ENCODE measurements at regions not wholly inside any gene's neighbourhood (a gene's known extent, or its start where the extent isn't known, plus 50 kb on each side); places are given as distances from the start of the nearest gene placed in this dataset.

DNA sequence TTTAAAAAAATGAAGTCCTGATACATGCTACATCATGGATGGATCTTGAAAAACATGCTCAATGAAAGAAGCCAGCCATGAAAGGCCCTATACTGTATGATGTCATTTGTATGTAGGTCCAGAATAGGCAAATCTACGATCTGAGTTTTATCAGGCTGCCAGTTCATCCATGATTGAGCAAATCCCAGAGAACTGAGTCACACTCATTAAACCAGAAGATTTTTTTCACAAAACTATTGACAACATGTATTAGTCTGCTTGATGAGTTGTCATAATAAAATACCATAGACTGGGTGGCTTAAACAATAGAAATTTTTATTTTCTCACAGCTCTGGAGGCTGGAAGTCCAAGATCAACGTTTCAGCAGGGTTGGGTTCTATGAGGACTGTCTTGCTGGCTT lies 130.7 kb downstream of the MREG start:
- H3K27me3 ChIP-seq (ENCODE audit: insufficient read depth, low read depth, low read length) = no peaks in the 10 kb centered on the region
- no peak overlapping the region for H3K4me2 ChIP-seq (ENCODE audit: low read length)
- H2AFZ ChIP-seq (ENCODE audit: low read depth, low read length) = no peak overlapping the region
- no peak for TF ChIP-seq TAF1 (IDR thresholded peaks at IDR 0.05; ENCODE audit: low read depth)
- TF ChIP-seq RAD21 (conservative IDR thresholded peaks at IDR 0.05) = no peak
- TF ChIP-seq EP300 (conservative IDR thresholded peaks at IDR 0.05; ENCODE audit: poor library complexity, severe bottlenecking) = no peak
- TF ChIP-seq POLR2AphosphoS5 (IDR thresholded peaks at IDR 0.05) = no peak
- no peak for TF ChIP-seq REST (IDR thresholded peaks at IDR 0.05; ENCODE audit: borderline replicate concordance)
- no peak for TF ChIP-seq EZH2 (IDR thresholded peaks at IDR 0.05; ENCODE audit: borderline replicate concordance, insufficient read depth, low read length, poor library complexity, severe bottlenecking)
- TF ChIP-seq SMC3 (conservative IDR thresholded peaks at IDR 0.05; ENCODE audit: poor library complexity) = no peak
- TF ChIP-seq MXI1 (conservative IDR thresholded peaks at IDR 0.05; ENCODE audit: poor library complexity, severe bottlenecking) = no peak
- TF ChIP-seq, protein P1, sequence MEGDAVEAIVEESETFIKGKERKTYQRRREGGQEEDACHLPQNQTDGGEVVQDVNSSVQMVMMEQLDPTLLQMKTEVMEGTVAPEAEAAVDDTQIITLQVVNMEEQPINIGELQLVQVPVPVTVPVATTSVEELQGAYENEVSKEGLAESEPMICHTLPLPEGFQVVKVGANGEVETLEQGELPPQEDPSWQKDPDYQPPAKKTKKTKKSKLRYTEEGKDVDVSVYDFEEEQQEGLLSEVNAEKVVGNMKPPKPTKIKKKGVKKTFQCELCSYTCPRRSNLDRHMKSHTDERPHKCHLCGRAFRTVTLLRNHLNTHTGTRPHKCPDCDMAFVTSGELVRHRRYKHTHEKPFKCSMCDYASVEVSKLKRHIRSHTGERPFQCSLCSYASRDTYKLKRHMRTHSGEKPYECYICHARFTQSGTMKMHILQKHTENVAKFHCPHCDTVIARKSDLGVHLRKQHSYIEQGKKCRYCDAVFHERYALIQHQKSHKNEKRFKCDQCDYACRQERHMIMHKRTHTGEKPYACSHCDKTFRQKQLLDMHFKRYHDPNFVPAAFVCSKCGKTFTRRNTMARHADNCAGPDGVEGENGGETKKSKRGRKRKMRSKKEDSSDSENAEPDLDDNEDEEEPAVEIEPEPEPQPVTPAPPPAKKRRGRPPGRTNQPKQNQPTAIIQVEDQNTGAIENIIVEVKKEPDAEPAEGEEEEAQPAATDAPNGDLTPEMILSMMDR (IDR thresholded peaks at IDR 0.05; ENCODE audit: poor library complexity, severe bottlenecking) = no peak
- no peaks in the 10 kb centered on the region for H3K79me2 ChIP-seq (replicated peaks; ENCODE audit: insufficient read depth, low read length)
- no peak overlapping the region for H3K9ac ChIP-seq (ENCODE audit: low read length)
- H3K9me3 ChIP-seq (ENCODE audit: low read length) = no peaks in the 10 kb centered on the region
- no peaks in the 10 kb centered on the region for H3K36me3 ChIP-seq (ENCODE audit: insufficient read depth, low read length)
- no peaks in the 10 kb centered on the region for H3K9me2 ChIP-seq (ENCODE audit: insufficient read depth, low read length)
- H3F3A ChIP-seq (ENCODE audit: insufficient read depth, low read length, poor library complexity, severe bottlenecking) = no peaks in the 10 kb centered on the region
- no peak overlapping the region for H3K4me3 ChIP-seq (ENCODE audit: low read length)
- no peak overlapping the region for H3K27ac ChIP-seq (ENCODE audit: low read length)
- no peaks in the 10 kb centered on the region for H4K20me1 ChIP-seq (ENCODE audit: insufficient read depth)

DNA sequence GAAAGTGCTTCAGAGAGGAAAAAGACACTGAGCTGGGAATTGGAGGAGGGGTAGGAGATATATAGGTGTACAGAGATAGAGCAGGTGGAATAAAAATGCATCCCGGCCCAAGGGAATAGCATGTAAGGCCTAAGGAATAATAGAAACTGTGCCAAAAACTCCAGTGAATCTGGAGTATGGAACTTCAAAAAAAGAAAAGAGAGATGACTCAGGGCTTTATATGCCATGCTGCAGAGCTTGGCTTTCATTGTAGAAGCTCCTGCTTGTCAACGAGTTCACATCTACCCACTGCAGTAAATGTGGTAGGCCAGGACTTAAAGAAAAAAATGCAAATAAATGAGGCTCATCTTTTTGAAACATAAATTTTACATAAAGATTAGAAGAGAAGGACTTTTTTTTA lies 131.8 kb downstream of the MREG start:
- H3K4me3 ChIP-seq (ENCODE audit: low read length) = no peak overlapping the region
- H4K20me1 ChIP-seq (ENCODE audit: insufficient read depth) = no peaks in the 10 kb centered on the region
- H3K9me3 ChIP-seq (ENCODE audit: low read length) = no peaks in the 10 kb centered on the region
- no peak overlapping the region for H3K4me2 ChIP-seq (ENCODE audit: low read length)
- no peaks in the 10 kb centered on the region for H3K79me2 ChIP-seq (replicated peaks; ENCODE audit: insufficient read depth, low read length)
- no peak overlapping the region for H2AFZ ChIP-seq (ENCODE audit: low read depth, low read length)
- H3K27ac ChIP-seq (ENCODE audit: low read length) = no peak overlapping the region
- TF ChIP-seq SMC3 (conservative IDR thresholded peaks at IDR 0.05; ENCODE audit: poor library complexity) = no peak
- TF ChIP-seq REST (IDR thresholded peaks at IDR 0.05; ENCODE audit: borderline replicate concordance) = no peak
- no peak for TF ChIP-seq MXI1 (conservative IDR thresholded peaks at IDR 0.05; ENCODE audit: poor library complexity, severe bottlenecking)
- no peak for TF ChIP-seq RAD21 (conservative IDR thresholded peaks at IDR 0.05)
- TF ChIP-seq EZH2 (IDR thresholded peaks at IDR 0.05; ENCODE audit: borderline replicate concordance, insufficient read depth, low read length, poor library complexity, severe bottlenecking) = no peak
- TF ChIP-seq, protein P1 (IDR thresholded peaks at IDR 0.05; ENCODE audit: poor library complexity, severe bottlenecking) = no peak
- TF ChIP-seq EP300 (conservative IDR thresholded peaks at IDR 0.05; ENCODE audit: poor library complexity, severe bottlenecking) = no peak
- no peak for TF ChIP-seq POLR2AphosphoS5 (IDR thresholded peaks at IDR 0.05)
- TF ChIP-seq TAF1 (IDR thresholded peaks at IDR 0.05; ENCODE audit: low read depth) = no peak
- H3K9ac ChIP-seq (ENCODE audit: low read length) = no peak overlapping the region
- no peaks in the 10 kb centered on the region for H3K9me2 ChIP-seq (ENCODE audit: insufficient read depth, low read length)
- no peaks in the 10 kb centered on the region for H3K36me3 ChIP-seq (ENCODE audit: insufficient read depth, low read length)
- no peaks in the 10 kb centered on the region for H3K27me3 ChIP-seq (ENCODE audit: insufficient read depth, low read depth, low read length)
- no peaks in the 10 kb centered on the region for H3F3A ChIP-seq (ENCODE audit: insufficient read depth, low read length, poor library complexity, severe bottlenecking)

Data from neural cell (in vitro differentiated cells).